Mesothelial cell of epicardium (in vitro differentiated cells): ENCODE measurements at regions not wholly inside any gene's neighbourhood (a gene's known extent, or its start where the extent isn't known, plus 50 kb on each side); places are given as distances from the start of the nearest gene placed in this dataset.

Source experiments
- DNase-seq, 2 experiments: peaks; one replicate each; pipeline ENCODE4 v3.0.0; 2021; ENCODE audit warnings: low spot score in 2 of 2; ENCODE audit not compliant: unreplicated experiment in 2 of 2
- H3K27ac Mint-ChIP-seq: 2 replicates; pipeline ENCODE4 v1.8.0; 2021; ENCODE audit warnings: mixed read lengths
- H3K27me3 Mint-ChIP-seq: 2 replicates; pipeline ENCODE4 v1.8.0; 2021; ENCODE audit warnings: low read depth, mixed read lengths
- H3K36me3 Mint-ChIP-seq: 2 replicates; pipeline ENCODE4 v1.8.0; 2021; ENCODE audit warnings: mixed read lengths
- H3K4me1 Mint-ChIP-seq: 2 replicates; pipeline ENCODE4 v1.8.0; 2021; ENCODE audit warnings: mixed read lengths
- H3K4me3 Mint-ChIP-seq: 2 replicates; pipeline ENCODE4 v1.8.0; 2021; ENCODE audit warnings: mild to moderate bottlenecking, moderate library complexity, mixed read lengths
- H3K9me3 Mint-ChIP-seq: 2 replicates; pipeline ENCODE4 v1.8.0; 2021; ENCODE audit warnings: mixed read lengths
- TF ChIP-seq, protein P1 (sequence below): fragments of 200-600 bp; sonication (generic); IDR thresholded peaks from one replicate; pipeline ENCODE4 v1.5.0; 2021; ENCODE audit warnings: antibody characterized with exemption; ENCODE audit not compliant: unreplicated experiment

DNA sequence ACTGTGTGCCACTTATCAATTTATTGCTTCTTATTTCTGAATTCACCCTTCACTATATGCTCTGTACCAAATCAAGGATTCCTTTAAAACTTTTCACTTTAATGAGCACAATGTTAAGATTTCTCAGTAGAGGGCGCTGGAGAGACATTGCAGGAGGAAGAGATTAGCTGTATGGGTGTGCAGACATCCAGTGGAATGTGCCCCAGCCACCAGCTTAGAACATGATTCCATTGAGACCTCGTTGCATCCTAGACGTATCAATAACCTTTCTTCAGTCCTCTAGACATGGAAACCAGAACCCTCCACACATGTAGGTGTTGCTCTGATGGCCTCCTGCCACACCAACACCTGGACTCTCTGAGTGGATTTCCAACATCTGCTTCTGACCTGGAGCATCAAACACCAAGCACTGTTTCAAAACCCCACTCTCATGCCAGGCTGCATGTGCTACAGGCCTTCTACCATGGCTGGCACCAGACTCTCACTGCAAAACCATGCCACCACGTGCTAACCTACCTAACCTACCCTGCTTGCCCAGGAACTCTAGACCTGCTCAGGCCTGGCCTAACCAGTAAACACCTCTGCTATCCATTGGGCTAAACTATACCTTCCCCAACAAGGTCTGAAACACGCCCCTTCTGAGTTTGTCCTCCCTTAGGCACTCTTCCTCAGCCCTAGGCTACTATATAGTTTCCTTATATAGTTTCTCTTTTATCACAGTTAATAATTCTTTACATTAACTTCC lies 633.2 kb upstream of the PKDCC start:
- Mint-ChIP-seq H3K4me1 (peaks cover under 1% of the 10 kb centered on the region), H3K4me3 (no peak overlapping the region), H3K27ac (no peak overlapping the region), H3K27me3 (no peaks in the 10 kb centered on the region), H3K9me3 (peaks cover 26% of the 10 kb centered on the region), H3K36me3 (peaks cover 11% of the 10 kb centered on the region)
- no peak for DNase-seq
- TF ChIP-seq, protein P1, sequence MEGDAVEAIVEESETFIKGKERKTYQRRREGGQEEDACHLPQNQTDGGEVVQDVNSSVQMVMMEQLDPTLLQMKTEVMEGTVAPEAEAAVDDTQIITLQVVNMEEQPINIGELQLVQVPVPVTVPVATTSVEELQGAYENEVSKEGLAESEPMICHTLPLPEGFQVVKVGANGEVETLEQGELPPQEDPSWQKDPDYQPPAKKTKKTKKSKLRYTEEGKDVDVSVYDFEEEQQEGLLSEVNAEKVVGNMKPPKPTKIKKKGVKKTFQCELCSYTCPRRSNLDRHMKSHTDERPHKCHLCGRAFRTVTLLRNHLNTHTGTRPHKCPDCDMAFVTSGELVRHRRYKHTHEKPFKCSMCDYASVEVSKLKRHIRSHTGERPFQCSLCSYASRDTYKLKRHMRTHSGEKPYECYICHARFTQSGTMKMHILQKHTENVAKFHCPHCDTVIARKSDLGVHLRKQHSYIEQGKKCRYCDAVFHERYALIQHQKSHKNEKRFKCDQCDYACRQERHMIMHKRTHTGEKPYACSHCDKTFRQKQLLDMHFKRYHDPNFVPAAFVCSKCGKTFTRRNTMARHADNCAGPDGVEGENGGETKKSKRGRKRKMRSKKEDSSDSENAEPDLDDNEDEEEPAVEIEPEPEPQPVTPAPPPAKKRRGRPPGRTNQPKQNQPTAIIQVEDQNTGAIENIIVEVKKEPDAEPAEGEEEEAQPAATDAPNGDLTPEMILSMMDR: peak; percentile 43

DNA sequence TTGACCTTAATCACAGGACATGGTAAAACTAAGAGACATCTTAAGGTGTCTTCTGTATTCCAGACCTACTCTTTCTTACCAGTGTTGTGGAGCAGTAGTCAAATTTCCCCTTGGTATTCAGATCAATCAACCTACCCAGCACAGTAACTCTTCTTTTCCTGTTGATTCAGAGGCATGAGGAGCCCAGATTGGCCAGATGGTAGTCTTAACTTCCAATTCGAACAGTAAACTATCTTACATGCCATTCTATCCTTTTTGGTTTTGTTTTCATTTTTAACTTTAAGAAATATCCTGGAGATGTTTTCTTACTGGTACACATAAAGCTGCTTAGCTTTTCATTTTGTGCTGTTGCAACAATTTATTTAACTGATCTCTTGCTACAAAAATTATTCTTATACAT lies 630.3 kb upstream of the PKDCC start:
- H3K36me3 Mint-ChIP-seq: no peaks in the 10 kb centered on the region
- no peak overlapping the region for H3K4me3 Mint-ChIP-seq
- peaks cover 13% of the 10 kb centered on the region for H3K9me3 Mint-ChIP-seq
- DNase-seq: no peak
- TF ChIP-seq, protein P1: no peak
- H3K27me3 Mint-ChIP-seq: no peaks in the 10 kb centered on the region
- H3K27ac Mint-ChIP-seq: no peak overlapping the region
- H3K4me1 Mint-ChIP-seq: peaks cover 8% of the 10 kb centered on the region

DNA sequence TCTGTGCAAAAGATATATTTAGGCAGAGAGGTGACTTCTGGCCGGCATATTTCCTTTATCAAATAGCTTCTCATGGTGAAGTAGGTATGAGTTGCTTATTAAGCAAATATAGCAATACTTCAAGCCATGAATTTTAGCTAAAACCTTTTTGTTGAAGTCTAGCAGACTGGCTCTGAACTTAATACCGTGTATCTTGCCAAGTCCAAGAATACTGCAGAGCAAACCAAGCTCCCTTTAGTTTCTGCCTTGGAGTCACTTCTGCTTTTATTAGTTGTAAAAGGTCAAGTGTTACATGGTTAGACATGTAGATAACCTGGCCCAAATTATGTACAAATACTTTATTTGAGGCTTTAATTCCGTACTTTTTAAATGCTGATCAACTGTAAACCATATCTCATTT lies 627.6 kb upstream of the PKDCC start:
- no peaks in the 10 kb centered on the region for H3K27me3 Mint-ChIP-seq
- DNase-seq: no peak
- H3K4me1 Mint-ChIP-seq: peaks cover 8% of the 10 kb centered on the region
- no peak overlapping the region for H3K4me3 Mint-ChIP-seq
- no peak overlapping the region for H3K27ac Mint-ChIP-seq
- H3K36me3 Mint-ChIP-seq: no peaks in the 10 kb centered on the region
- TF ChIP-seq, protein P1: no peak
- peaks cover 17% of the 10 kb centered on the region for H3K9me3 Mint-ChIP-seq

DNA sequence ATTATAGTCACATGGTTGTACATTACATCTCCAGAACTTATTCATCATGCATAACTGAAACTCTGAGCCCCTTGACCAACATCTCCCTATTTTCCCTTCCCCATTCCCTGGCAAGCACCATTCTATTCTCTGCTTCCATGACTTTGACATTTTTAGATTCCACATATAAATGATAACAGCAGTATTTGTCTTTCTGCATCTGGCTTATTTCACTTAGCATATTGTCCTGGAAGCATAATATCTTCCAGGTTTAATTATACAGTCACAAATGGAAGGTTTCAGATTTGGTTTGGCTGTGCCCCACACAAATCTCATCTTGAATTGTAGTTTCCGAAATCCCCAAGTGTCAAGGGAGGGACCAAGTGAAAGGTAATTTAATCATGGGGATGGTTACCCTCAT lies 626.9 kb upstream of the PKDCC start:
- H3K27me3 Mint-ChIP-seq: no peaks in the 10 kb centered on the region
- H3K4me3 Mint-ChIP-seq: no peak overlapping the region
- no peak overlapping the region for H3K27ac Mint-ChIP-seq
- DNase-seq: no peak
- H3K9me3 Mint-ChIP-seq: peaks cover 17% of the 10 kb centered on the region
- no peaks in the 10 kb centered on the region for H3K36me3 Mint-ChIP-seq
- TF ChIP-seq, protein P1: no peak
- peaks cover 8% of the 10 kb centered on the region for H3K4me1 Mint-ChIP-seq

DNA sequence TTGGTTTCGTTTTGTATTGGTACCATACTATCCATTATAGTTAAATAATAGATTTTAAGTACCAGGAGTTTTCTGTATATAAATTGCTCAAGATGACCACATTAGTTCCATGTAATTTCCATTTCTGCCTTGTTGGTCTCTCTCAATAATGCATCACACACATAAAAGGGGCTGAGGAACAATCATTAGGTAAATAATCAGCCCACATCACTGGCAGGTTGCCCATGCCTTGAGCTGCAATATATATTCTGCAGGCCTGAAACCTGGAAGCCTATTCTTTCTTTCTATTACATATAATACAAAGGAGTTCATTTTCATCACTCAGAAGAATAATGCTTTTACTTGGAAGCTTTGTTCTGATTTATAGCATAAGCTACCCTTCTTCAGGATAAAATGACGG lies 616.1 kb upstream of the PKDCC start:
- Mint-ChIP-seq H3K27me3 (no peaks in the 10 kb centered on the region), H3K4me3 (no peak overlapping the region), H3K4me1 (peaks cover 25% of the 10 kb centered on the region), H3K36me3 (peaks cover 5% of the 10 kb centered on the region), H3K9me3 (peaks cover 16% of the 10 kb centered on the region), H3K27ac (no peak overlapping the region)
- DNase-seq: no peak
- TF ChIP-seq, protein P1: no peak
